Upper lobe of right lung (tissue), 1 donor: ENCODE measurements at regions not wholly inside any gene's neighbourhood (a gene's known extent, or its start where the extent isn't known, plus 50 kb on each side); places are given as distances from the start of the nearest gene placed in this dataset.

Source experiments
- ATAC-seq: fragments of 200-7000 bp; cut with Tn5 transposase; one replicate; pipeline ENCODE4 v1.9.1; 2020; ENCODE audit warnings: mild to moderate bottlenecking, moderate library complexity
- DNase-seq: peaks from one replicate; pipeline ENCODE4 v3.0.0-alpha.2; 2020
- H3K27ac ChIP-seq: fragments of 200-600 bp; one replicate; pipeline ENCODE4 v1.8.0; 2022
- H3K27me3 ChIP-seq: fragments of 200-600 bp; one replicate; pipeline ENCODE4 v1.8.0; 2022; ENCODE audit warnings: mild to moderate bottlenecking
- H3K36me3 ChIP-seq: fragments of 200-600 bp; one replicate; pipeline ENCODE4 v1.8.0; 2022
- H3K4me1 ChIP-seq: fragments of 200-600 bp; one replicate; pipeline ENCODE4 v1.8.0; 2022
- H3K4me3 ChIP-seq: fragments of 200-600 bp; one replicate; pipeline ENCODE4 v1.8.0; 2022; ENCODE audit warnings: mild to moderate bottlenecking
- H3K9me3 ChIP-seq: fragments of 200-600 bp; one replicate; pipeline ENCODE4 v1.8.0; 2022
- intact Hi-C: fragments of 100-400 bp; cut with DNase I; formaldehyde crosslinking; loops from one replicate; pipeline ENCODE4 v1.11.0; 2022
- TF ChIP-seq, protein P1 (sequence below): fragments of 200-600 bp; IDR thresholded peaks from one replicate; pipeline ENCODE4 v1.8.0; 2022; ENCODE audit warnings: antibody characterized with exemption
- donor health status: DM: no; HTN: yes; CAD: no; lungs with severe emphysema.

DNA sequence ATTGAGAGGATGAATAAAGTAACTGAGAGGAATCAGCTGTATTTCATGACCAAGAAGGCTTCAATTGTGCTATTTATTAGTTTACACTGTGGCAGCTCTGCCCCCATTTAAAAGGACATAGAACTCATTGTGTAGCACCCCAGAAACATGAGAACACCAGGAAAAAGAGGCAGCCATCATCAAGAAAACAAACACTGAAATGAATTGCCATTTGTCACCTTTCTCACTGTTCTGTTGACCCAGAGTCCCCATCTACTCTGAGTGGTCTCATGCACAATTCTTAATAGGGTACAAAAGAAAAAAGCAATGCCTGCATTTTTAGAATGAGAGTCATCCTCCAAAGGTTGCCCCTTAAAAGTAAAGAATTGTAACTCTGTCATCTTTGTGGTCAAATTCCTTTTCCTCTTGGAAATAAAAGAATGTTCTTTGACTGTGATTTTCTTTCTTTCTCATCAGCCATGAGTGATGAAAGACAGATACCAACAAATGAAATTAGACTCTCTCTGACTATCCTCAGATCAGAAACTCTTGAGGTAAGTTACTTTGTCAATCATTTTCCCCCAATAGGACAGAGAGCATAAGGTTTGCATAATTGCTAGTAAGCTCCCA lies 1941.9 kb upstream of the PIK3C3 start:
- intact Hi-C loops = no loop called here
- no peak overlapping the region for H3K4me3 ChIP-seq

DNA sequence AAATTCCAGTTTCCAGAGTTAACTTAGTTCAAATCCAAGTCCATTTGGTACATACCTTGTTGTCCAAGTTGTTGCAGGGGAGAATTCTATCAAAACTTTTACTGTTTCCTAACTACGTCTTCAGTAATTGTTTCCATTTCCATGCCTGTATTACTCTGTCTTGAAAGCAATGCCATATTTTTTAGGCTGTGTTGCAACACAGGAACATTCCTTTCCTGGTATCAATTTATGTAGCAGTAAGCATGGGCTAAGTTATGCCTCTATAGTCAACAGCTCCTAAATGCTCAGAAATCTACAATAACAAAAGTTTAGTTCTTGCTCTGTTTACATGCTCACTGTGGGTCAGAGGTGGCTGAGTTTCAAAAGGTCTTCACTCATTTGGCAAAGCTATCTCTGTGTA lies 1943.8 kb upstream of the PIK3C3 start:
- H3K36me3 ChIP-seq = no peaks in the 10 kb centered on the region
- ATAC-seq (no peak), DNase-seq (no peak)
- H3K4me1 ChIP-seq = no peaks in the 10 kb centered on the region
- H3K9me3 ChIP-seq = no peaks in the 10 kb centered on the region
- intact Hi-C loops = no loop called here
- H3K4me3 ChIP-seq = no peak overlapping the region
- H3K27me3 ChIP-seq = no peaks in the 10 kb centered on the region
- TF ChIP-seq, protein P1, sequence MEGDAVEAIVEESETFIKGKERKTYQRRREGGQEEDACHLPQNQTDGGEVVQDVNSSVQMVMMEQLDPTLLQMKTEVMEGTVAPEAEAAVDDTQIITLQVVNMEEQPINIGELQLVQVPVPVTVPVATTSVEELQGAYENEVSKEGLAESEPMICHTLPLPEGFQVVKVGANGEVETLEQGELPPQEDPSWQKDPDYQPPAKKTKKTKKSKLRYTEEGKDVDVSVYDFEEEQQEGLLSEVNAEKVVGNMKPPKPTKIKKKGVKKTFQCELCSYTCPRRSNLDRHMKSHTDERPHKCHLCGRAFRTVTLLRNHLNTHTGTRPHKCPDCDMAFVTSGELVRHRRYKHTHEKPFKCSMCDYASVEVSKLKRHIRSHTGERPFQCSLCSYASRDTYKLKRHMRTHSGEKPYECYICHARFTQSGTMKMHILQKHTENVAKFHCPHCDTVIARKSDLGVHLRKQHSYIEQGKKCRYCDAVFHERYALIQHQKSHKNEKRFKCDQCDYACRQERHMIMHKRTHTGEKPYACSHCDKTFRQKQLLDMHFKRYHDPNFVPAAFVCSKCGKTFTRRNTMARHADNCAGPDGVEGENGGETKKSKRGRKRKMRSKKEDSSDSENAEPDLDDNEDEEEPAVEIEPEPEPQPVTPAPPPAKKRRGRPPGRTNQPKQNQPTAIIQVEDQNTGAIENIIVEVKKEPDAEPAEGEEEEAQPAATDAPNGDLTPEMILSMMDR = no peak
- H3K27ac ChIP-seq = no peak overlapping the region

More for the DNA sequence above, 1941.9 kb upstream of the PIK3C3 start:
- Histone ChIP-seq H3K4me1 (no peaks in the 10 kb centered on the region), H3K27ac (no peak overlapping the region), H3K36me3 (no peaks in the 10 kb centered on the region), H3K27me3 (no peaks in the 10 kb centered on the region), H3K9me3 (no peaks in the 10 kb centered on the region)
- TF ChIP-seq, protein P1 = no peak
- ATAC-seq = no peak
- DNase-seq = no peak

DNA sequence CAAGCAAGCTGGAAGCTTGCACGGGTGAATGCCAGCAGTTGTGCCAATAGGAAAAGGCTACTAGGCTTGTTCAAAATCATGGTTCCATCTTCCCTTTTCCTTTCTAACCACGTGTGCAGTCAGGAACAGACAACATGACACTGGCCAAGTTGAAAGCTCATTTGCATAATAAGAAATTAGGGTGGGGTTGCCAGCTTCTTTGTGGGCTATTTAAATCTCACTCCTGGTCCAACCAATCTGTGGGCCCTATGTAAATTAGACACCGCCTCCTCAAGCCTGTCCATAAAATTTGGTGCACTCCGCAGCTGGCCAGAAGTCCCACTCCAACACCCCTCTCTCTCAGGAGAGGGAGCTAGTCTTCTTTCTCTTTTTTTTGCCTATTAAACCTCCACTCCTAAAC lies 1948.4 kb upstream of the PIK3C3 start:
- no peaks in the 10 kb centered on the region for H3K9me3 ChIP-seq
- no peaks in the 10 kb centered on the region for H3K4me1 ChIP-seq
- intact Hi-C loops = no loop called here
- DNase-seq (no peak), ATAC-seq (no peak)
- H3K4me3 ChIP-seq = no peak overlapping the region
- H3K36me3 ChIP-seq = no peaks in the 10 kb centered on the region
- H3K27ac ChIP-seq = no peak overlapping the region
- TF ChIP-seq, protein P1 = no peak
- H3K27me3 ChIP-seq = no peaks in the 10 kb centered on the region

DNA sequence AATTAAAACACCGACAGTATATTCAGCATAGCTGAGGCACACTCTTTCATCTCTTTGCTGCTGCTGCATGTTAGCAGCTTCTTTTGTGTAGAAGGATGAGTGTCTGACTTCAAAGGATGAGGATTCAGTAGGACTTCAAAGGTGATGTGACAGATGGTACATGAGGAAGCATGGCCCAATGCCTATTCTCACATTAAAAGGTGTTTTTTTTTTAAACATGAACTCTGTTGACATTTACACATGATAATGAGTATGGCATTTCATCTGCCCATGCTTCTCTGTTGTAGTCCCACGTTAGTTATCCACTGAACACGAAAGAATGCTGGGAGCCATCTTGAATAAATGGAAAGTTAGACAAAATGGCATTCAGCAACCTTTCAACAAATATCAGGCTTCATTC lies 1950.8 kb upstream of the PIK3C3 start:
- TF ChIP-seq, protein P1 = no peak
- H3K27ac ChIP-seq = no peak overlapping the region
- DNase-seq = no peak
- H3K36me3 ChIP-seq = no peaks in the 10 kb centered on the region
- H3K9me3 ChIP-seq = no peaks in the 10 kb centered on the region
- no peak for ATAC-seq
- H3K27me3 ChIP-seq = no peaks in the 10 kb centered on the region
- H3K4me1 ChIP-seq = no peaks in the 10 kb centered on the region
- intact Hi-C loops = no loop called here
- H3K4me3 ChIP-seq = no peak overlapping the region

DNA sequence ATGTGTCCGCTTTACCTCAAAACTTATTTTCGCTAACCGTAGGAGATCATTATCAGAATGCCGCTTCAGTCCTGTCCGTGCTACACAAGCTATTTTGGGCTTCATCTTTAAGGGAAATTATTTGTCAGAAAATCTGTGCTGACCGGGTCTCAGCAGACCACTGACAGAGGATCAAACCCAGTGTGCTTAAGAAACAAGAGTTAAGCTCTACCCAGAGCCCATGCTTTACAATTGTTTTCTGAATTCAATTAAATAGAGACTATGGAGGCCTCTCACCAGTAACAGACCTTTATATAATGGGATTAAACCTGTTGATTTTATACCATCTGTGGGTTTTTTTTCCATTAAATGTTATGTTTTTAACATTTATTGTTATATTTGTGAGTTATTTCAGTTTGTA lies 1956.7 kb upstream of the PIK3C3 start:
- Histone ChIP-seq H3K27me3 (no peaks in the 10 kb centered on the region), H3K36me3 (no peaks in the 10 kb centered on the region), H3K4me1 (no peaks in the 10 kb centered on the region), H3K27ac (no peak overlapping the region), H3K4me3 (no peak overlapping the region), H3K9me3 (no peaks in the 10 kb centered on the region)
- intact Hi-C loops = no loop called here
- no peak for DNase-seq
- TF ChIP-seq, protein P1 = no peak
- ATAC-seq = no peak

DNA sequence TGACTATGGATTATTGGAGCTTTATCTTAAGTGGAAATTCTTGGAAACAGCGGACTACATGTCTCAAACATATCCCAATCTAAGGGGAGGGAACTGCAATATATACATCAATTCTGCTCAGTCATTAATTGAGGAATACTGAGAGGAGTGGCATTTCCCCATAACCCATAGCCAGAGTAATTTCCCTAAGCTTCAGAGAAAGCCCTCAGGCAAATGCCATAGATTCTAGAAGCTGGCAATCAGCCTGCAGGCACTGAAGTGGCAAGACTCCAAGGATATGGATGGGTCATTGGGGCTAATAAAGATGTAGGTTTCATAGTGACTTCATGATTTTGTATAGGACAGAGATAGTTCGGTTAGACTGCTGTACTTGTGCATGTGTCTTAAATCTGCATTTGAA lies 1960.5 kb upstream of the PIK3C3 start:
- no peaks in the 10 kb centered on the region for H3K9me3 ChIP-seq
- intact Hi-C loops = no loop called here

More for the DNA sequence above, 1960.5 kb upstream of the PIK3C3 start:
- Histone ChIP-seq H3K4me3 (no peak overlapping the region), H3K27ac (no peak overlapping the region), H3K36me3 (no peaks in the 10 kb centered on the region), H3K4me1 (no peaks in the 10 kb centered on the region), H3K27me3 (no peaks in the 10 kb centered on the region)
- ATAC-seq (no peak), DNase-seq (no peak)
- TF ChIP-seq, protein P1 = no peak
